Transverse colon (tissue), 4 donors: ENCODE measurements at regions not wholly inside any gene's neighbourhood (a gene's known extent, or its start where the extent isn't known, plus 50 kb on each side); places are given as distances from the start of the nearest gene placed in this dataset.
"Not testable (repeated sequence)": the region's sequence is repeated elsewhere in the genome, so short reads cannot be mapped to it uniquely, and the experiment has no call there.

ENCODE experiments used
- EP300 ChIP-seq: sonication (generic); formaldehyde crosslinking; IDR thresholded peaks from one replicate; pipeline ENCODE4 v1.6.1; 2017; ENCODE audit warnings: antibody characterized with exemption, low read depth
- POLR2A ChIP-seq: fragments of 450-650 bp; IDR thresholded peaks from one replicate; pipeline ENCODE4 v1.6.1; 2016; ENCODE audit warnings: antibody characterized with exemption, mild to moderate bottlenecking, moderate library complexity
- POLR2AphosphoS5 ChIP-seq, 3 donors: sonication (generic); formaldehyde crosslinking; IDR thresholded peaks; one replicate each; pipeline ENCODE4 v1.6.1; 2016; ENCODE audit warnings: antibody characterized with exemption in 3 of 3
- TF ChIP-seq, protein P1 (sequence below), 5 experiments: fragments of 200-600 bp in 3 of 5; fragments of 450-650 bp in 2 of 5; sonication (generic) in 3 of 5; IDR thresholded peaks; 1 replicate in 2 of 5; 2 replicates in 3 of 5; pipeline ENCODE4 v1.5.1; 2016 to 2017; ENCODE audit warnings: antibody characterized with exemption in 5 of 5, inconsistent platforms in 3 of 5, mild to moderate bottlenecking in 2 of 5, moderate library complexity in 1 of 5

- not testable (repeated sequence) for TF ChIP-seq POLR2AphosphoS5 (IDR thresholded peaks at IDR 0.05); EP300; POLR2A
- TF ChIP-seq, protein P1, sequence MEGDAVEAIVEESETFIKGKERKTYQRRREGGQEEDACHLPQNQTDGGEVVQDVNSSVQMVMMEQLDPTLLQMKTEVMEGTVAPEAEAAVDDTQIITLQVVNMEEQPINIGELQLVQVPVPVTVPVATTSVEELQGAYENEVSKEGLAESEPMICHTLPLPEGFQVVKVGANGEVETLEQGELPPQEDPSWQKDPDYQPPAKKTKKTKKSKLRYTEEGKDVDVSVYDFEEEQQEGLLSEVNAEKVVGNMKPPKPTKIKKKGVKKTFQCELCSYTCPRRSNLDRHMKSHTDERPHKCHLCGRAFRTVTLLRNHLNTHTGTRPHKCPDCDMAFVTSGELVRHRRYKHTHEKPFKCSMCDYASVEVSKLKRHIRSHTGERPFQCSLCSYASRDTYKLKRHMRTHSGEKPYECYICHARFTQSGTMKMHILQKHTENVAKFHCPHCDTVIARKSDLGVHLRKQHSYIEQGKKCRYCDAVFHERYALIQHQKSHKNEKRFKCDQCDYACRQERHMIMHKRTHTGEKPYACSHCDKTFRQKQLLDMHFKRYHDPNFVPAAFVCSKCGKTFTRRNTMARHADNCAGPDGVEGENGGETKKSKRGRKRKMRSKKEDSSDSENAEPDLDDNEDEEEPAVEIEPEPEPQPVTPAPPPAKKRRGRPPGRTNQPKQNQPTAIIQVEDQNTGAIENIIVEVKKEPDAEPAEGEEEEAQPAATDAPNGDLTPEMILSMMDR (IDR thresholded peaks at IDR 0.05) = not testable (repeated sequence)
Measured at GRCh38 chr2:183478941-183479595, 354.8 kb downstream of the NUP35 start.
